CD1c-positive myeloid dendritic cell (primary cell): ENCODE measurements at regions not wholly inside any gene's neighbourhood (a gene's known extent, or its start where the extent isn't known, plus 50 kb on each side); places are given as distances from the start of the nearest gene placed in this dataset.
"Not testable (repeated sequence)": the region's sequence is repeated elsewhere in the genome, so short reads cannot be mapped to it uniquely, and the experiment has no call there.

Experiments
- DNase-seq: peaks from one replicate; pipeline ENCODE4 v3.0.0-alpha.2; 2016; ENCODE audit errors: extremely low spot score

DNA sequence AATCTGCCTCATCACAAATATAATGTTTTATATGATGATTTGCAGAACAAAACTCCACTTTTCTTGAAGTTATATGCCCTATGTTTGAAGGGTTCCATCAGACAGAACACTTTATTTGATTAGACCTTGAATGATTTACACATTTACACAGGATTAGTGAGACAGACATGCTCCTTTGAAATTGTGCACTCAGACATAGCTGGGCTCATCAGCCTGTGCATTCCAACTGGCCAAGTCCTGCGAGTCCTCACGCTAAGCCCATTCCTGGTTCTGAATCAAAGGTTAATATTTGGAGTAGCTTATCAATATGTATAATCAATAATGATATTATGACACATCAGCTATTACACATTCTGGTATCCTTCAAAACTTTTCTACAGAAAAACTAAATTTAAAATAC lies 173.6 kb downstream of the MBL2 start:
- no peak for DNase-seq

DNA sequence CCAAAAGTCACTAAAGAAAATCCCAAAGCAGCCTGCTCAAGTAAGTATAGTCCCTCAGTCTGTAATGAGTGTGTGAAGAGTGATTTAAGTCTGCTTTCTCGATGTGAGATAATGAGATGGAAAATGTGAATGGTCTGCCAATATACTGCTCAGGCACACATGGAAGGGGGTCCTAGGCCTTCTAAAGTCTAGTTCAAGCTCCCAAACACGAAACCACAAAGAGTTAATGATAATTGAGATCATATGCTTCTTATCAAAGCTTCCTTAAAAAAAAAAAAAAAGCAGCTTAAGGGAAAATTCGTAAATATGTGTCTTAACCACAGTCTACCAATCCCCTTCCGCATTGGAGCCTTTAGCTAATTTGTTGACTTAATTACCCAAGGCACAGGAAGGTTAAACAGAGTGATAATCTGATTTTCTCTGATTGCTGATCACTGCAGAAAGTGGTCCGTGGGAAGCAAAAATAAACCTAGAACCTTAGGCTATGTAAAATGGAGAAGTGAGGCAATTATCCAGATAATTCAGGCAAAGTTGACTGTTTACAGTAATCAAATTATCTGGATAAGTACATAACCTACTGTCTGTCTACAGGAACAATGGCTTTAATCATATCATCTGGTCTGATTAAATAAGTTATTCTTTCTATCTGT lies 172.9 kb downstream of the MBL2 start:
- DNase-seq = no peak

DNA sequence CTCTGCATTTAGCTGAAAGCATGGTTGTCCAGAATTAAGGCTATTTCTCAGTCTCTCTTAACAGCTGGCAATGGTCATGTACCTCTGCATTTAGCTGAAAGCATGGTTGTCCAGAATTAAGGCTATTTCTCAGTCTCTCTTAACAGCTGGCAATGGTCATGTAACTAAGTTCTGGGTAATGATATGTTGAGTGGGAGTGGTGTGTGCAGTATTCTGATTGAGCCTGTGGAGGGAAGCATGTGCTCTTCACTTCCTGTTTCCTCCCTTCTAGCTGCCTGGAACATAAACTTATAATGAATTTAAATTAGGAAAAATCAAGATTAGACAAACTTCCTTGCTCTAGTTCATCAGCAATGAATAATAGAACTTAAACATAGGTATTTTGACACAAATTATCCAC lies 168.5 kb downstream of the MBL2 start:
- not testable (repeated sequence) for DNase-seq

DNA sequence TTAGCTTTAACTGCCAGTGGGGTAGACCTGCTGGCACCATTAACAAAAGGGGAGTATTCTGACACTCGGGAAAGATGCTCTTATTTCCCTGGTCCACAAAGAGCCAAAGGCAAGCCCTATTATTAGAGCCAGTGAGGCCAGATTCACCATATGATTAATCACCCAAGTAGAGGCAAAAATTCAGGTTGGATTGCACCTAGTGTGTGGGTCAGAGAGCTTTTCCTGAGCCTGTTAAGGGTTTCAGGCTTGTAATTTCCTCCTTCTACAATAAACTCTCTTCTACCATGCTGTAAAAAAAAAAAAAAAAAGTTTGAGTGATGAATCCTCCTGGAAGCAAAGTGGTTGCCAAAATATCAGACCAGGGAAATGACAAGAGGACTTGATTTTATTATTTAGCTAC lies 163.5 kb downstream of the MBL2 start:
- no peak for DNase-seq

DNA sequence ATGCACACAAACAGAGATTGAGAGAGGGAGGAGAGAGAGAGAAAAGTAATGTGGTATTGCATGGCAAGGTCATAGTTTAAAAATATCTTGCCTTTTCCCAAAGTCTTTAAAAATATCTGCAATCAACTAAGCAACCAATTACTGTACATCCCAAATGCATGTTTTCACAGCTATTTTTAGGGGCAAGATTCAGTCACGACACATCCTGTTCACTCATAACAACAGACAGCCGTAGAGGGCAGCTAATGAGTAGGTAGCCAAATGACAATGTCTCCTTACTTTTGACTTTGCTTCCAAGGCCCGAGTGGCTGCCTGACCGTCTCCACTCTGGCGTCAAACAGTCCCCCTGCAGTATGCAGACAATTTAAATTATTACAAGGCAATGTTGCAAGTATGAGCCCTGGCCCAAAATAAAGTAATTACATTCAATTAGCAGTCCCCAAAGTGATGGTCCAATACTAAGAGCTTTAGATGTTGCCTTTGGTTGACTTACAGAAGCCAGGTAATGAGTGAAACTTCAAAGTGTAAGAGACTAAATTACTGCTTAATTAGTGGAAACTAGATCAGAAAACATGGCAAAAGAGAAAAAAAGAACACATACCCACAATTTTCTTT lies 162.9 kb downstream of the MBL2 start:
- DNase-seq = no peak

DNA sequence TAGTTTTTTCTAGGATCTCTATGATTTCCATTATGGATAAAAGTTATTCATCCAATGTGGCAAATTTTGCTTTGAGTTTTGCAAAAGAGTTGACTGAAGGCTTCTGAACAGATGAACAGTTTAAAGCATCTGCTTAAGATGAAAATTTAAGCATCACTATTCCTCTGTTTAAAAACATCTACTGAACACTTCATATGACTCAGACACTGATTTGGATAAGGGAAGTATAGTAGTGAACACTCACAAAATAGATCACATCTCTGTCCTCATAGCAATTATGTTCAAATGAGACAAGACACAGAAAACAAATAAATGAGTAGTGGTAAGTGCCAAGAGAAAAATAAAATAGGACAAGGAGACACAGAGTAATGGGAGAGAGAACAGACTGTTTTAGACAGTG lies 157.3 kb downstream of the MBL2 start:
- no peak for DNase-seq

DNA sequence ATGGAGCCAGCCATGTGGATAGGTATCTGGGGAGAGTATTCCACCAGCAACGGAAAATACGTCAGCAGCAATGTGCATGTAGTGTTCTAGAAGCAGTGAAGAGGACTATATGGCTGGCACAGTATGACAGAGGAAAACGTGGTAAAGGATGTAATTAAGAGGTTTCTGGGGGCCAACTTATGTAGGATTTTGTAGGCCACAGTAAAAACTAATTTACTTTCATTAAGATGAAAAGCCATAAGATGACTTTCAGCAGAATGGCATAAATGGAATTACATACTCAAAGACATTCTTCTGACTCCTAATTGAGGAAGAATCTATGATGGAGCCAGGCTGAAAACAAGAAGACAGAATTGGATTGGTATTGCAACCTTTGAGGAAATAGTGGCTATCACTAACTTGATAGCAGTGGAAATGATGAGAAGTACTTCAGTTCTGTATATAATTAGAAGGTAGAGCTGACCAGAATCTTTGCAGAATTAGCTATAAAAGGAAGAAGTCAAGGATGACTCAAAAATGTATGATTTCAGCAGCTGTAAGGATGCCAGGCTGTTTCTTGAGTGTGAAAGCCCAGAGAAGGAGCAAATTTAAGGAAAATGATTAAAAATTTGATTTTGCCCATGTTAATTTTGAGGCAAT lies 156.7 kb downstream of the MBL2 start:
- no peak for DNase-seq

DNA sequence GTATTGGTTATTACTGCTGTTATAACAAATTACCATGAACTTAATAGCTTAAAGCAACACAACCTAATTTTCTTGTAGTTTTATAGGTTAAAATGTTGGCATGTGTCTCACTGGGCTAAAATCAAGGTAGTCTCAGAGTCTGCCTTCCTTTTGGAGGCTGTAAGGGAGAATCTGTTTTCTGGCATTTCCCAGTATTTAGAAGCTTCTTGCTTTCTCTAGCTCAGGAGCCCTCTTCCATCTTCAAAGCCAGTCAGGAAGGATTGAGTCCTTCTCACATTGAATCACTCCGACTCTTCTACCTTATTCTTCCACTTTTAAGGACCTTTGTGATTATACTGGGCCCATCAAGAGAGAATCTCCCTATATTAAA lies 156.2 kb downstream of the MBL2 start:
- DNase-seq = no peak

DNA sequence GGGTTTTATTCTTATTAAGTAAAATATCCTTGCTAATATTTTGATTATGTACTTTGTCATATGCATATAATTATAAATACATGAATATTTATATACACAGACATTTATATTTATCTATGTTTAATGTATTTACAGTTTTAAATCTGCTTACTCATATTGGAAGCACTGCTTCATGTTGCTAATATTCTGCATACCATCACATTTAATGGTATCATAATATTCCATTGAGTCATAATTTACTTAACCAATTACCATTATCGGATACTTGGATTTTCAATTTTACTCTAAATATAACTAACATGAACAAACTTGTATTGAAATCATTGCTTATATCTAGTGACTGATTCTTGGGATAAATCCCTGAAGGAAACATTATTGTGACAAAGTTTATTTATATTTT lies 155.2 kb downstream of the MBL2 start:
- no peak for DNase-seq

DNA sequence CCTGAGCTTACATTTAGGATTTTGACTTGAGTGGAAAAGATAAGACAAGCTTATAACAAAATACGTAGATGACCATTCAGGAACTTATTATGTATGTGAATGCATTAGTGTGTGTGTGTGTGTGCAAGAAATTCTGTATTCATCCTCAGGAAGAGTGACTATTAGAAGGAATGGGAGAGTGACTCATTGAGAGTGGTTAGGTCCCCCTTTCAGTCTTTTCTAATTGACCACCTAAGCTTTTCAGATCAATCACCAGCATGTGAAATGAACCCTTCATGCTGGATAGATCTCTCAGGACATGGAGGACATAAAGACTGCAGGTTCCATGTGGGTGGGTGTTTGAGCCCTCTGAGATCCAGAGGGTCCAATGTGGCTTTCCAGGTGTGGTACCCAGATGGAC lies 153.5 kb downstream of the MBL2 start:
- DNase-seq = no peak

DNA sequence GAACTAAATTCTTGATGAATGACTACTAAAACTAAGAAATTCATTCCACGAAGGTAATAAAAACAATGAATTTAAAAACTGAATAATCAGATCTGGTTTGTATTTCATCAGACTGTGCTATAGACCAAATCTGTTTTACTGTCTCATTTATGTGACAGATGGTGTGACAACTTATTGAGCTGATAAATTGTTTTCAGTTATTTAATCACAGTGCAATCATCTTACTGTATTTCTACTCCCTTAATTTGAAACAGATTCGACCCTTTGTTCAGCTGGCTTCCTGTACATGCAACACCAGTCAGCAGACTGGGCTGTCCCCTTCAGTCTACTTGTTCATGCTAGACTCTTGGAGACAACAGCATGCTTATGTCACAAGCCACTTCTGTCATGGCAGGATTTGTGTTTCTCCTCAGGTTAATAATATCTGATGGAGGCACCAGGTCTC lies 150.9 kb downstream of the MBL2 start:
- no peak for DNase-seq

DNA sequence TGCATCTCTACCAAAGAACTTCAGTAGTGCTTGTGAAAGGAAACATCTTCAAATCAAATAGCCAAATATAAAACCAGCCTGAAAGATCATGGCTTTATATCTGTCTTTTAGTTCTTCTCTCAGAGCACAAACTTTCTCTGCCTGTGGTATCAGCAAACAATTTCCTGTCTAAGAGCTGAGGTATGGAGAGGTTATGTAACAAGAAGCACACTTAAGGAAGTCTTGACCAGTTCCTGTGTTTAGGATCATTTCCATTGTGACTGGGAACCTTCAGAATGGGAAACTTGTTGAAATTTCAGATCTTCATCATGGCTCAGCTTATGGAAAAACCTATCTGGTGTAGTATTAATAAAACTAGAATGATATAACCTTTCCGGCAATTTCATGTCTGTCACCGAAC lies 148.8 kb downstream of the MBL2 start:
- no peak for DNase-seq

DNA sequence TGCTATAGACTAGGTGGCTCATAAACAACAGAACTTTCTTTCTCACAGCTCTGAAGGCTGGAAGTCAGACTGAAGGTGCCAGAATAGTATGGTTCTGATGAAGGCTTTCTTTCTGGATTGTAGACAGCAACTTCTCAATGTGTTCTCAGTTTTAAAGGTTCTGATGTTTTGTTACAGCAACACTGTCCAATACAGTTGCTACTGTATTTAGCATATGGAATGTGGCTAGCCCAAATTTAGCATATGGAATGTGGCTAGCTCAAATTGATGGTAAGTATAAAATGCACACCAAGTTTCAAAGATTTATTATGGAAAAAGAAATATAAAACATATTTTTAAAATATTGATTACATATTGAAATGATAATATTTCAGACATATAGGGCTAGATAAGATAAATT lies 145.3 kb downstream of the MBL2 start:
- no peak for DNase-seq

DNA sequence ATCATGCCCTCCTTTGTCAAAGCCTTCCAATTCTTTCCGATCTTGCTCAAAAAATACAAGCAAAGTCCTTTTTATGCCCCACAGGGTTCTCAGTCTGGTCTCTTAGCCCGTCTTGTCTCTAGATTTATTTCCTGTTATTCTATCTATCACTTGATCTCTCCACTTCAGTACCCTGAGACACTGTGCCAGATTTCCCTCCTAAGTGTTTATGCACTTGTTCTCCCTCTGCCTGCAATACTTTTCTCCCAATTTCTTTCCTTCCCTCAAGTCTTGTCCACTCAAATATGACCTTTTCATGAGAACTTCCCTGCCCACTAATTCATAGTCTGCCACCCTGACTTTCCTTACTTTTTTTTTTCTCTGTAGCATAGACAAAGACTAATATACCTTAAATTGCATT lies 141.4 kb downstream of the MBL2 start:
- DNase-seq = no peak

DNA sequence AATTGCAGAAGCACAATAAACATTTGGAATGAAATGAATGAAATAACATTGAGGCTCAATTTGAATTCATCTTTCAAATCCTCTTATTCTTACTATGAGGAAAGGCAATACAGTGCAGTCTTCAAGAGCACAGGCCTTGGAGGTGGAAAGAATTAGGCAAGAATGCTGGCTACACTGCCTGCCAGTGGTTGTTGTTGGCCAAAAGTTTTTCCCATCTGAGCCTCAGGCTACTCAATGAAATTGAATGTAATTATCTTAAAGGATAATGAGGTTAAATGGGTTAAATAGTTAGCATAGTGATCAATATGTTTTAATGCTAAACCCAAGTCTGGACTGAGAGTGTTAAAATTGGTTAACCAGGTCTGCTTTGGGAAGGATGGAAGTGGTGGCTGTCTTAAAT lies 140.9 kb downstream of the MBL2 start:
- no peak for DNase-seq

DNA sequence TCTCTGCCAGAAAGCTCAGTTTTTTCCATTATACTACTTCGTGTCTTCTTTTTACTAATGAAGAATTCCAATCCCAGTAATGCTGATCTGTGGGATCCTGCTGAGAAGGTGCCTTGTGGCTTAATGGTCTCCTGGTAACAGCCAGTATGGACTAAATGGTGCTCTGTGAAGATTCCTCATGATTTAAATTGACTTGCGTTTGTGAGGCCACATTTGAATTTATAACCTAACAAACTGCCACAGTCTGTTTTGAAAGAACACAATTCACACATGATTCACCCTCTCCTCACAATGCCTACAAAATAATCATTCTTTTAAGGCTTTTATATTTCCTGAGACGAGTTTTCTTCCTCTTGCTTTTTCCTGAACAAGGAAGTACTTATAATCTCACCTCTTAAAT lies 140.0 kb downstream of the MBL2 start:
- DNase-seq = no peak

DNA sequence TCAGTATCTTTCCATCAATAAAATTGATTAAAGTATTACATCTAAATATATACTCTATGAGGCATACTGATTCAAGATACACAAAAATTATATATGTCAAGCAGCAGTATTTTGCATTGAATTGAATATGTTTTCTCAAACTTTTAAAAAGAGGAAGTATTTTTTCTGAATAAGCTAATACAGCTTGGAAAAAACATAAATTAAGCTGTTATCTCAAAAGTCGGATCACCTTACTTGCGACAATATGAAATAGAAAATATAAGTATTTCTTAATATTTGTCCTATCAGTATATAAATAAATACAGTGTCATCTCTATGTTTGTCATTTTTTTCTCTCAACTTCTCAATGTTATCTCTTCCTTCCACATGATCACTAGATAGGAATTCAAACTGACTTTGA lies 139.3 kb downstream of the MBL2 start:
- no peak for DNase-seq

DNA sequence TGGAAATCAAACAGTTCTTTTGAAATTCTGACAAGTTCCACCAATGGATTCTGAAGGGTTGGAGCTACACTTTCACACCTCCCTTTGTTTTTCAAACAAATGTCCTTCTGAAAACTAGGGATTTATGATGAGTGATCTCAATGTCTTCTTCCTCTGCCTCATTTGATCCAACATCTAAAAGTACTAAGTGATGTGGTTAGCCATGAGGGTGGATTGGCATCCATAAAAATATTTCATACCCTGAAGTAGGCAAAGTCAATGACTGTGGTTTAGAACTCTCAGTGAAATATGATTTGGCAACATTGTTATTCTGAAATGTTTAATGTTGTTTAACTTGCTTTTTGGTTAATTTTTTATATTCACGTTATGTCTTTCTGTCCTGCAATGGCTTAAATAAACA lies 136.9 kb downstream of the MBL2 start:
- DNase-seq = no peak

DNA sequence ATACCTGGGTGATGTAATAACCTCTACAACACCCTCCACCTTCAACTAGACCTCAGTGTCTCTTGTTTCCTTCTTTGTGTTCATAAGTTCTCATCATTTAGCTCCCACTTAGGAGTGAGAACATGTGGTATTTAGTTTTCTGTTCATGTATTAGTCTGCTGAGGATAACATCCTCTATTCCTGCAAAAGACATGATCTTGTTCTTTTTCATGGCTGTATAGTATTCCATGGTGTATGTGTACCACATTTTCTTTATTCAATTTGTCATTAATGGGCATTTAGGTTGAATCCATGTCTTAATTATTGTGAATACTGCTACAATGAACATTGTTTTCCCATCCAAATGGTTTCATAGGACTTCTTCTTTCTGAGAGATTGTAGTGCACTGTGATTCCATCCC lies 135.7 kb downstream of the MBL2 start:
- DNase-seq = no peak

DNA sequence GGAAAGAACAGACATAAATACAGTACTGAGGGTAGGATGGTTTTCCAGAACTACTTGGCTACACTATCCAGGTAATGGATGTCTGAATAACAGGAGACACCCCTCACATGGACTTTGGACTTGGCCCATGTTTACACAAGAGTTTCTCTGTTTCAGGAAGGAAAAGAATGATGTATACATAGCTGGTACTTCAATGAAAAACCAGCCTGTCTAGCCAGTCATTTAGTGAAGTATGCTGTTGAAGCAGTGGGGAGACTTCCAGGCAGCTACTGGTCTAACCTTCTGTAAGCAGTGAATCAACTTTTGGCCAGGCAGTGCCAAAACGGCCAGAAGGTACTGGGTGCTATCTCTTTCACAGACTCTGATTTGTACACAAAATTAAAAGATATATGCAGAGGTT lies 135.0 kb downstream of the MBL2 start:
- no peak for DNase-seq

DNA sequence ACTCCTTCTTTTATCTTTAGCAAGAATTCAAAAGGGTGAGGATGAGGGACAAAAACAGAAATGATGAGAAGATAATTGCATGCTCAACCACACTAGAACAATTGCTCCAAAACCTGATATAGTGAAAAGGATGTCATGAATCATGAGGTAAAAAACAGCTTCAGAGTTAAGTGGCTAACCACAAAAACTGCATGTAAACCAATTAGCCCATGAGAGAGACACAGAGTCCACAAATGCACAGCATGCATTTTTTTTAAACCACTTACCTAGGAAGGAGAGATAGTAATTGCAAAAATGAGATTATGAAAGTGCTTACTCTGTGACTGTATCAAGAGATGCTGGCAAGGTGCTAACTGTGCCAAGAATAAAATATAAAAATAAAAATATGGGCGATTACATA lies 132.9 kb downstream of the MBL2 start:
- no peak for DNase-seq

DNA sequence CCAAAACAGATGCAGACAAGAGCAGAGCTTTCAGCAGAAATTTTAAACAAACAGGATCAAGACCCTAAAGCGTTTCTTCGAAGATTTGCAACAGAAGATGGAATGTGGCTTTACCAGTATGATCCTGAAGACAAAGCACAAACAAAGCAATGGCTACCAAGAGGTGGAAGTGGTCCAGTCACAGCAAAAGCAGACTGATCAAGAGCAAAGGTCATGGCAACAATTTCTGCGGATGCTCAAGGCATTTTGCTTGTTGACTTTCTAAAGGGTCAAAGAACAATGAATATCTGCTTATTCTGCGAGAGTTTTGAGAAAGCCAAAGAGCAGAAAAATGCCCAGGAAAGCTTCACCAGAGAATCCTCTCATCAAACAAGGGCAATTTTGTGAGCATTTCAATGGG lies 130.4 kb downstream of the MBL2 start:
- no peak for DNase-seq

DNA sequence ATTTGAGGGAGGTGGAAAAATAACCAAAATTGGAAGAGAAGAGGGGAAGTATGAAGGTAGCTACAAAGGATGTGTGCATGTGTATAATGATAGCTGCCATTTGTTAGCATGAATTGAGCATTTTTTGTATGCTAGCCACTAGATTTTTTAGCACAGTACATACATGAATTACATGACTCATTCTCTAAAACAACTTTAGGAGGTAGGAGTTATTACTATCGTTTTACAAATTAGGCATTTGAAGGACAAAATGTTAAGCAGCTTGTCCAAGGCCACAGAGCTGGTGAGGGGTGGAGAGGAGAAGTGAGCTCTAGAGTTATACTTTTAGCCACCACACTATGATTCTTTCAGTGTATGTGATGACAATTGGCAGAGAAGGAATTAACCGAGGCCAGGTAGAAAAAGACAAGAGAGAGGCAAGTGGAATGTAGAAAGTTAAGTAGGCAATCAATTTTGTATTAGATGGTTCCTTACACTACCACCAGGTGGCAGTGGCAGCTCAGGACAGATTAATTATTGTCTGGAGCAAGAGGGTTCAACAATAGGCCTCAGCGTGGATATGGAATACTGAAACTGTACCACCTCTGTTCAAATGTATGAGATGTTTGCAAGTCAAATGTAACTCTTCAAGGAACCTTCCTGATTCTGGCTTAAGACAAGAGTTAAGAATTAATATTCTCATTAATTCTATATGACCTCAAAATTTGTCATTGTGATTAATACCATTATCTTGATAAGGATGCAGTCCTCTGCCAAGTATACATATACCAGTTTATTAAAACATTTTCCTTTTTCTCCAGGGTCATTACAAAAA lies 128.0 kb downstream of the MBL2 start:
- peak; percentile 45 for DNase-seq
